Liver (tissue), 2 donors: ENCODE measurements at regions not wholly inside any gene's neighbourhood (a gene's known extent, or its start where the extent isn't known, plus 50 kb on each side); places are given as distances from the start of the nearest gene placed in this dataset.

Experiments
- TAF1 ChIP-seq: conservative IDR thresholded peaks from 2 replicates; pipeline ENCODE4 v1.6.1; 2016; ENCODE audit warnings: antibody characterized with exemption, mild to moderate bottlenecking
- YY1 ChIP-seq: IDR thresholded peaks from 2 replicates; pipeline ENCODE4 v1.6.1; 2016; ENCODE audit warnings: antibody characterized with exemption, mild to moderate bottlenecking
- donor health status: healthy.

DNA sequence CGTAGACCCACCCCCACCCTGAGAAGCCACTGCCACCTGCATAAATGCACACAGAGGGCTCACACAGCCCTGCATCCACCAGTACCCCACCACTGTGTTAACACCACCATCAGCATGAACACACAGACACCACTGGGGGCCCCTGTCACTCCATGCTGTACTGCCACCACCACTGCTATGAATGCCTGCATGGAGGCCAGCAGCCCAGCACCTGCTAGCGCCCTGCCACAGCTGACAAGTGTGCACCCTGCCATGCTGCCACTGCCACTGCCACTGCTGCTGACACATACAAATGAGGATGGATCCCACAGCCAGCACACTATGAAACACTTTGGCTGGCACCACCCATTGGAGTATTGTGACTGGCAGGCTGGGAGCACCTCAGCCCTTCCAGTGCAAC, 361.0 kb downstream of the TAFA4 start:
- TF ChIP-seq TAF1, result no peak
- no peak for TF ChIP-seq YY1
